ENCODE measurements at regions not wholly inside any gene's neighbourhood (a gene's known extent, or its start where the extent isn't known, plus 50 kb on each side); places are given as distances from the start of the nearest gene placed in this dataset.

DNA sequence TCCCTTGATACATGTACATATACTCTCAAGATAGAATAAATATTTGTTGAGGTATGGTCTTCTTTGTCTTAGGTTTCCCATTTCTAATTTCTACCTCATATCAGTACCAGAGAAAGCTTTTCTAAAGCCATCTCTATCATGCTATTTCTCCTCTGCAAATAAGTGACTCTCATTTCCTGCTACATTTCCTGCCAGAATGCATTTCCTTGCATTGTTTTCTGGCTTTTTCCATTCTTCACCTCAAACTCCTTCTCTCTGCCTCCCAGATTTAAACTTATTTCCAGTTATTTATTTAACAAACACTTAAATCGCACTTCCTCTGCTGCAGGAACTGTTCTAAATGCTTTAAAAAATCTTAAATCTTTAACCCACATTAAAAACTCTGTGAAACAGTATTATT lies 74.4 kb upstream of the STMND1 start:
- no peak for TF ChIP-seq TAF1 (IDR thresholded peaks at IDR 0.05; ENCODE audit: borderline replicate concordance, low read depth, low read length)
- no peak for TF ChIP-seq POLR2A (IDR thresholded peaks at IDR 0.05; ENCODE audit: low read depth, low read length)
- TF ChIP-seq POLR2AphosphoS5 (IDR thresholded peaks at IDR 0.05; ENCODE audit: low read depth, low read length) = no peak
